Vagina (tissue), 2 donors: ENCODE measurements at regions not wholly inside any gene's neighbourhood (a gene's known extent, or its start where the extent isn't known, plus 50 kb on each side); places are given as distances from the start of the nearest gene placed in this dataset.

Experiments
- CTCF ChIP-seq, 3 experiments: fragments of 450-650 bp in 2 of 3; fragments of 200-600 bp in 1 of 3; sonication (generic) in 1 of 3; IDR thresholded peaks; one replicate each; pipeline ENCODE4 v1.5.1; 2017 to 2019; ENCODE audit warnings: antibody characterized with exemption in 3 of 3, mild to moderate bottlenecking in 2 of 3, moderate library complexity in 2 of 3
- POLR2A ChIP-seq, 2 donors: fragments of 450-650 bp; IDR thresholded peaks; one replicate each; pipeline ENCODE4 v1.6.1; 2017; ENCODE audit warnings: antibody characterized with exemption in 2 of 2, mild to moderate bottlenecking in 2 of 2, moderate library complexity in 2 of 2

GRCh38 chr10:60466267-60467201 lies 76.9 kb upstream of the ANK3 start:
- TF ChIP-seq CTCF (IDR thresholded peaks at IDR 0.05) (no peak), POLR2A (IDR thresholded peaks at IDR 0.05) (no peak)
